ENCODE measurements at regions not wholly inside any gene's neighbourhood (a gene's known extent, or its start where the extent isn't known, plus 50 kb on each side); places are given as distances from the start of the nearest gene placed in this dataset.

DNA sequence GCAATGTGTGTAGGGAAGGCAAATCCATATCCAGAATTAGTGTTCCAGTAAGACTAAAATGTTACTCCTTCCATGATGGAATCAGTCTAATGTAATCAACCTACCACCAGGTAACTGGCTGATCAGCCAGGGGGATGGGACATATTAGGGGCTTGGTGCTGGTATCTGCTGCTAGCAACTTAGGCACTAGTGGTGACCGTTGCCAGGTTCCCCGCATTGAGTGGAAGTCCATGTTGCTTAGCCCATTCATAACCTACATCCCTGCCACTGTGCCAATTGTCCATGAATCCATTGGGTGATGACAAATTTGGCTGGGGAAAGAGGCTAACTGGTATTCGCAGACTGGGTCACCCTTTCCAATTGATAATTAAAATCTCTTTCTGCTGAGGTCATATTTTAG lies 212.2 kb upstream of the ROBO1 start:
- no peak for DNase-seq (ENCODE audit: low read depth)
- TF ChIP-seq, protein P1, sequence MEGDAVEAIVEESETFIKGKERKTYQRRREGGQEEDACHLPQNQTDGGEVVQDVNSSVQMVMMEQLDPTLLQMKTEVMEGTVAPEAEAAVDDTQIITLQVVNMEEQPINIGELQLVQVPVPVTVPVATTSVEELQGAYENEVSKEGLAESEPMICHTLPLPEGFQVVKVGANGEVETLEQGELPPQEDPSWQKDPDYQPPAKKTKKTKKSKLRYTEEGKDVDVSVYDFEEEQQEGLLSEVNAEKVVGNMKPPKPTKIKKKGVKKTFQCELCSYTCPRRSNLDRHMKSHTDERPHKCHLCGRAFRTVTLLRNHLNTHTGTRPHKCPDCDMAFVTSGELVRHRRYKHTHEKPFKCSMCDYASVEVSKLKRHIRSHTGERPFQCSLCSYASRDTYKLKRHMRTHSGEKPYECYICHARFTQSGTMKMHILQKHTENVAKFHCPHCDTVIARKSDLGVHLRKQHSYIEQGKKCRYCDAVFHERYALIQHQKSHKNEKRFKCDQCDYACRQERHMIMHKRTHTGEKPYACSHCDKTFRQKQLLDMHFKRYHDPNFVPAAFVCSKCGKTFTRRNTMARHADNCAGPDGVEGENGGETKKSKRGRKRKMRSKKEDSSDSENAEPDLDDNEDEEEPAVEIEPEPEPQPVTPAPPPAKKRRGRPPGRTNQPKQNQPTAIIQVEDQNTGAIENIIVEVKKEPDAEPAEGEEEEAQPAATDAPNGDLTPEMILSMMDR (IDR thresholded peaks at IDR 0.05; ENCODE audit: insufficient read depth, low read depth, low read length), result no peak
- H3K4me3 ChIP-seq (ENCODE audit: low read depth, low read length), result no peak overlapping the region

DNA sequence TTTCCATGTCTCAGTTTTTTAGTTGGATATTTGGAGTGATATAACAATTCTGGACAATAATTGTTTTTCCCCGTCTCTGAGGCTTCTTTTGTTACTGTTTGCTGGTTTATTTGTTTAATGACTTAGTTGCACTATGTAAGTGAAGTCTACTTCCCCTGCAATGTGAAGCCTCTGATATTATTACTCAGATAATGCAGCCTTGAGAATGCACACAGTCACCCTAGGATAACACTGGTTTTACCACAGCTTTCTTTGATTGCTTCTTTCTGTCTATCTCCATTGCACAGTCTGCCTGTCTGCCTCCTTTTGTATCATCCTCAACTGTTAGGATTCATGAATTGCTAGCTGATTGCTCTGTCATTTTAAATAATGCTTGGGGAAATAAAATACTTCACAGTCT lies 208.7 kb upstream of the ROBO1 start:
- TF ChIP-seq, protein P1 (IDR thresholded peaks at IDR 0.05; ENCODE audit: insufficient read depth, low read depth, low read length), result no peak
- H3K4me3 ChIP-seq (ENCODE audit: low read depth, low read length), result no peak overlapping the region
- no peak for DNase-seq (ENCODE audit: low read depth)

DNA sequence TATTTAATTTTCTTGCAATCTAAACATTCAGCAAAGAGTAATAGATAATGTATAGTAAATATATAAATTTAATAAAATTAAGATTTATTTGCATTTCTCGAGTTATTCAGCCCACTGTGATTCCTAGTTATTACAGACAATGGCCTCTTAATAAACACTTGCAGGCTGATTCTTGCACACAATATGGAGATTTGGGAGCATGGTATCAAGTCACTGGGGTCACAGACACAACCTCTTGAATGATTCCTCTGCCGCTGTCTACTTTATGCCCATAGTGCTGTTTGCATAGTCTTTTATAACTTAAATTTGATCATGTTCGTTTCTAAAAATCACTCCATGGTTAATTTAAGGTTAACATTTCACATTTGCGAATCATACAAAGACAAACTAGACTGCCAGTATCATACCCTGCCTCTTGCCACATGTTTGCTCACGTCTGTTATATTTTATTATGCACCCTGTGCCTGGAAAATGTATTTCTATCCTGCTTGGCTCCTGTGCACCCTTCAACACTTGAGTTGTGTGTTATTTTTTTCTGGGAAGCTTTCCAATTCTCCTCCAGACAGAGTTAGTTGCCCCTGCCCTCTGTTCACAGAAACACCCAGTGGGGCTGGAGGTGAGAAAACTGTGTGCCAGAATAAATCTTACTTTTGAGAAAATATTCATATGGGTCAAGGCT lies 206.3 kb upstream of the ROBO1 start:
- DNase-seq (ENCODE audit: low read depth), result no peak
- H3K4me3 ChIP-seq (ENCODE audit: low read depth, low read length), result no peak overlapping the region
- TF ChIP-seq, protein P1 (IDR thresholded peaks at IDR 0.05; ENCODE audit: insufficient read depth, low read depth, low read length), result no peak

DNA sequence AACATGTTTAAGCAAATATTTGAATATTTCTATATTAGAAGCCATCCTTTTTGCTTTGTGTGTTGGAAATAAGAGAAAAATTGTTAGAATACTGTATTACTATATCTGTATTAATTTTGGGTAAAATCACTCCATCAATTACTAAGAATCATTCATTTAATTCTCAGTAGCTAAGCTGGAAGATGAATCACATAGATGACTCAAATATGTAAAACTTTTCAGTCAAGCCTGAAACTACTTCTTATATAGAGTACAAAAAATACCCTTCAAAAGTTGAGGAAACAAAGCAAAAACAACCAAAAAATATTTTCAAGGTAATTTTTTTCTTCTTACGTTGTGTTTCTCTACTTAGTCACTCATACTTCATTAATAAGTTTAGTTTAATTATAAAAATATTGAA lies 205.7 kb upstream of the ROBO1 start:
- TF ChIP-seq, protein P1 (IDR thresholded peaks at IDR 0.05; ENCODE audit: insufficient read depth, low read depth, low read length), result no peak
- no peak overlapping the region for H3K4me3 ChIP-seq (ENCODE audit: low read depth, low read length)

DNA sequence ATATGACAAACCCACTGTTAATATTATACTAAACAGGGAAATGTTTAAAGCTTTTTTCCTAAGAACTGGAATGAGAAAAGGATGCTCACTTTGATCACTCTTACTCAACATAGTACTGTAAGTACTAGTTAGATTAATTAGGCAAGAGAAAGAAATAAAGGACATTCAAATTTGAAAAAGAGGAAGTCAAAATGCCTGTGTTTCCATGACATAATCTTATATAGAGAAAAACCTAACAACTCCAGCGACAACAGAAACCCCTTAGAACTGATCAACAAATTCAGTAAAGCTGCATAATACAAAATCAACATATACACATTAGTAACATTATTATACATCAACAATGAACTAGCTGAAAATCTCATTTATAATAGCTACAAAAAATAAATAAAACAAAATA lies 200.6 kb upstream of the ROBO1 start:
- DNase-seq (ENCODE audit: low read depth), result no peak
- TF ChIP-seq, protein P1 (IDR thresholded peaks at IDR 0.05; ENCODE audit: insufficient read depth, low read depth, low read length), result no peak
- H3K4me3 ChIP-seq (ENCODE audit: low read depth, low read length), result no peak overlapping the region

More for the DNA sequence above, 205.7 kb upstream of the ROBO1 start:
- no peak for DNase-seq (ENCODE audit: low read depth)

DNA sequence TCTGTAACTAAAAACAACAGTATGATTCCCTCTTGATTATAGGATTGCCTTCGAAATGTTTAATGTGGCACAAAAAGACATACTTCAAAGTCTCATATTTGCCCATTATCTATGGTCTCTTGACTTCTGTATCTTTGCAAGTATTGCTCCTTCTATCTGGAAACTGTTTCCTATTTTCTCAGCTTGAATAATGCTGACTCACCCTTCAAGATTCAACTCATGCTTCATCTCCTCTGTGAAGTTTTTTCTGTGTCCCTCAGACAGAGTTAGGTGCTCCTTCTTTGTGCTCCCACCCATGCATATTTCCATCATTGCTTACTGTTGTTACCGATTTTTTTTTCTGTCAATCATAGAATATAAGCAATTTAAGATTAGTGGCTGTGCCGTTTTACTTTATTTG lies 192.8 kb upstream of the ROBO1 start:
- no peak for DNase-seq (ENCODE audit: low read depth)
- TF ChIP-seq, protein P1 (IDR thresholded peaks at IDR 0.05; ENCODE audit: insufficient read depth, low read depth, low read length), result no peak
- no peak overlapping the region for H3K4me3 ChIP-seq (ENCODE audit: low read depth, low read length)

DNA sequence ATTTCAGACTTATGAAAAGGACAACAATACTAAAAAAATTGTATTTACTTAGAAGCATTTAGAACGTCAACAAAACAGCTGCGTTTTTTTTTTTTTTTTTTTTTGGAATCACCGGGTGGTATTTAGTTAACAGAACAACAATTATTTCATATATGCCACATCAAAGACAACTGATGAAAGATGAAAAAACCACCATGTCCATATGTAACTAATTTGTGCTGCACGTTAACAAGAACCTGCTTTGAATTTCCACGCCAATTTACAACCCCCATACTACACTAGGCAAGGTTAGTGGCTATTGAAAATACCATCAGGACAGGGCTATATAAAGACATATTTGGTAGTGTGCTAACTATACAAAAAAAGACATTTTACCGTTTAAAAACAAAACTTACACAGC lies 189.3 kb upstream of the ROBO1 start:
- TF ChIP-seq, protein P1 (IDR thresholded peaks at IDR 0.05; ENCODE audit: insufficient read depth, low read depth, low read length), result no peak
- no peak overlapping the region for H3K4me3 ChIP-seq (ENCODE audit: low read depth, low read length)
- DNase-seq (ENCODE audit: low read depth), result no peak

Data from fibroblast of villous mesenchyme (primary cell).